Naive thymus-derived CD4-positive, alpha-beta T cell (primary cell): ENCODE measurements at regions not wholly inside any gene's neighbourhood (a gene's known extent, or its start where the extent isn't known, plus 50 kb on each side); places are given as distances from the start of the nearest gene placed in this dataset.

Source experiments
- ATAC-seq: fragments of 150-1000 bp; cut with Tn5 transposase; 2 replicates; pipeline ENCODE4 v1.10.0; 2021; ENCODE audit warnings: mild to moderate bottlenecking, moderate library complexity
- CTCF ChIA-PET: fragments of 350-600 bp; sonication (Branson Sonifier 250); formaldehyde crosslinking; loops from one replicate; lab custom pipeline; 2021; ENCODE audit warnings: antibody characterized with exemption; lab: Charles Lee
- POLR2A ChIA-PET: fragments of 350-600 bp; sonication (Branson Sonifier 250); formaldehyde crosslinking; loops from one replicate; lab custom pipeline; 2021; ENCODE audit warnings: antibody characterized with exemption, inconsistent platforms; lab: Charles Lee
- DNase-seq, 9 donors: peaks; one replicate each; pipeline versions ENCODE4 v3.0.0 to v3.0.0-alpha.2; 2020 to 2022; ENCODE audit warnings: mixed read lengths in 1 of 9
- H3K27ac ChIP-seq: one replicate; pipeline ENCODE4 v1.7.0; 2013; ENCODE audit warnings: mild to moderate bottlenecking, low read depth, low read length, moderate library complexity
- H3K27me3 ChIP-seq, 2 donors: one replicate each; pipeline ENCODE4 v1.7.0; 2013; ENCODE audit warnings: low read length in 2 of 2, mild to moderate bottlenecking in 2 of 2, moderate library complexity in 2 of 2; ENCODE audit not compliant: control insufficient read depth in 2 of 2, insufficient read depth in 2 of 2
- H3K36me3 ChIP-seq, 3 experiments: 1 replicate in 2 of 3; 2 replicates in 1 of 3; pipeline ENCODE4 v1.7.0; 2013; ENCODE audit warnings: low read length in 3 of 3, mild to moderate bottlenecking in 3 of 3, moderate library complexity in 1 of 3; ENCODE audit not compliant: insufficient read depth in 3 of 3, control insufficient read depth in 2 of 3
- H3K4me1 ChIP-seq, 2 donors: one replicate each; pipeline ENCODE4 v1.7.0; 2013; ENCODE audit warnings: low read length in 2 of 2, mild to moderate bottlenecking in 2 of 2, moderate library complexity in 1 of 2; ENCODE audit not compliant: control insufficient read depth in 2 of 2, insufficient read depth in 2 of 2
- H3K4me3 ChIP-seq: 2 replicates; pipeline ENCODE4 v1.7.0; 2013; ENCODE audit warnings: mild to moderate bottlenecking, low read length
- H3K9me3 ChIP-seq, 3 experiments: 1 replicate in 2 of 3; 2 replicates in 1 of 3; pipeline ENCODE4 v1.7.0; 2013; ENCODE audit warnings: low read length in 3 of 3; ENCODE audit not compliant: control insufficient read depth in 2 of 3
- H3K27ac Mint-ChIP-seq, 9 donors: one replicate each; pipeline ENCODE4 v1.8.0; 2020 to 2022; ENCODE audit warnings: mixed read lengths in 9 of 9, mild to moderate bottlenecking in 8 of 9, moderate library complexity in 5 of 9, inconsistent platforms in 2 of 9
- H3K27me3 Mint-ChIP-seq, 5 donors: one replicate each; pipeline ENCODE4 v1.8.0; 2021 to 2022; ENCODE audit warnings: mixed read lengths in 5 of 5, mild to moderate bottlenecking in 1 of 5
- H3K36me3 Mint-ChIP-seq, 5 donors: one replicate each; pipeline ENCODE4 v1.8.0; 2020 to 2022; ENCODE audit warnings: mixed read lengths in 5 of 5, mild to moderate bottlenecking in 3 of 5, inconsistent platforms in 1 of 5
- H3K4me1 Mint-ChIP-seq, 7 donors: one replicate each; pipeline ENCODE4 v1.8.0; 2020 to 2022; ENCODE audit warnings: mixed read lengths in 7 of 7, mild to moderate bottlenecking in 3 of 7, inconsistent platforms in 1 of 7
- H3K4me3 Mint-ChIP-seq, 10 donors: one replicate each; pipeline ENCODE4 v1.8.0; 2020 to 2022; ENCODE audit warnings: mild to moderate bottlenecking in 10 of 10, mixed read lengths in 10 of 10, moderate library complexity in 6 of 10, inconsistent platforms in 2 of 10
- H3K9me3 Mint-ChIP-seq, 11 donors: one replicate each; pipeline ENCODE4 v1.8.0; 2020 to 2022; ENCODE audit warnings: mixed read lengths in 11 of 11, mild to moderate bottlenecking in 4 of 11, inconsistent platforms in 1 of 11, moderate library complexity in 1 of 11
- intact Hi-C, 2 donors: fragments of 100-400 bp; cut with micrococcal nuclease; formaldehyde crosslinking; loops; one replicate each; pipeline ENCODE4 v1.15.1; 2023

- ATAC-seq: no peak
- no peak for DNase-seq
- no peak overlapping the region for H3K4me3 ChIP-seq
- H3K27me3 Mint-ChIP-seq: peaks cover 0 to 36% (median 15%) of the 10 kb centered on the region in 5 donors
- H3K4me3 Mint-ChIP-seq: no peak overlapping the region
- no peaks in the 10 kb centered on the region for H3K4me1 Mint-ChIP-seq
- H3K9me3 ChIP-seq: no peaks in the 10 kb centered on the region
- H3K27ac ChIP-seq: no peak overlapping the region
- H3K36me3 Mint-ChIP-seq: no peaks in the 10 kb centered on the region
- no peaks in the 10 kb centered on the region for H3K4me1 ChIP-seq
- POLR2A ChIA-PET: no interaction called here
- no peak overlapping the region for H3K27ac Mint-ChIP-seq
- no peaks in the 10 kb centered on the region for H3K36me3 ChIP-seq
- peaks cover 0 to 15% (median 0%) of the 10 kb centered on the region in 11 donors for H3K9me3 Mint-ChIP-seq
- CTCF ChIA-PET: no interaction called here
- H3K27me3 ChIP-seq: no peaks in the 10 kb centered on the region
- intact Hi-C loops: no loop called here
Observed at GRCh38 chr22:26097840-26098239, 71.4 kb upstream of the SEZ6L start.

- H3K36me3 ChIP-seq: no peaks in the 10 kb centered on the region
- no peaks in the 10 kb centered on the region for H3K4me1 ChIP-seq
- peaks cover 0 to 22% (median 16%) of the 10 kb centered on the region in 5 donors for H3K27me3 Mint-ChIP-seq
- no peak overlapping the region for H3K4me3 Mint-ChIP-seq
- intact Hi-C loops: no loop called here
- H3K9me3 Mint-ChIP-seq: peaks cover 0 to 2% (median 0%) of the 10 kb centered on the region in 11 donors
- H3K4me3 ChIP-seq: no peak overlapping the region
- ChIA-PET POLR2A (no interaction called here), CTCF (no interaction called here)
- DNase-seq (no peak), ATAC-seq (no peak)
- peaks cover 0 to 3% (median 0%) of the 10 kb centered on the region in 7 donors for H3K4me1 Mint-ChIP-seq
- H3K27ac ChIP-seq: no peak overlapping the region
- no peaks in the 10 kb centered on the region for H3K27me3 ChIP-seq
- H3K27ac Mint-ChIP-seq: peak overlapping the region in 1 of 9 donors; percentile 3
- no peaks in the 10 kb centered on the region for H3K9me3 ChIP-seq
- no peaks in the 10 kb centered on the region for H3K36me3 Mint-ChIP-seq
Observed at GRCh38 chr22:26103023-26103422, 66.2 kb upstream of the SEZ6L start.

GRCh38 chr22:26106412-26106811 lies 62.9 kb upstream of the SEZ6L start:
- intact Hi-C loops: no loop called here
- Histone ChIP-seq H3K9me3 (no peaks in the 10 kb centered on the region), H3K27ac (no peak overlapping the region), H3K27me3 (no peaks in the 10 kb centered on the region), H3K36me3 (no peaks in the 10 kb centered on the region), H3K4me3 (no peak overlapping the region), H3K4me1 (no peaks in the 10 kb centered on the region)
- Mint-ChIP-seq H3K4me1 (peaks cover 0 to 3% (median 0%) of the 10 kb centered on the region in 7 donors), H3K4me3 (no peak overlapping the region), H3K9me3 (peaks cover 0 to 12% (median 2%) of the 10 kb centered on the region in 11 donors), H3K27ac (no peak overlapping the region), H3K27me3 (peaks cover 6 to 25% (median 23%) of the 10 kb centered on the region in 5 donors), H3K36me3 (no peaks in the 10 kb centered on the region)
- DNase-seq: no peak
- ATAC-seq: no peak
- ChIA-PET CTCF (no interaction called here), POLR2A (no interaction called here)

- ATAC-seq (no peak), DNase-seq (no peak)
- Histone ChIP-seq H3K9me3 (no peaks in the 10 kb centered on the region), H3K4me3 (no peak overlapping the region), H3K27me3 (no peaks in the 10 kb centered on the region), H3K36me3 (no peaks in the 10 kb centered on the region), H3K4me1 (no peaks in the 10 kb centered on the region), H3K27ac (no peak overlapping the region)
- Mint-ChIP-seq H3K4me3 (no peak overlapping the region), H3K36me3 (no peaks in the 10 kb centered on the region), H3K9me3 (peaks cover 0 to 12% (median 0%) of the 10 kb centered on the region in 11 donors), H3K27me3 (peaks cover 14 to 43% (median 41%) of the 10 kb centered on the region in 5 donors), H3K27ac (no peak overlapping the region), H3K4me1 (no peaks in the 10 kb centered on the region)
- ChIA-PET POLR2A (no interaction called here), CTCF (no interaction called here)
- intact Hi-C loops: no loop called here
Observed at GRCh38 chr22:26109686-26110315, 59.5 kb upstream of the SEZ6L start.

GRCh38 chr22:26114826-26115225 lies 54.4 kb upstream of the SEZ6L start:
- H3K36me3 Mint-ChIP-seq: no peaks in the 10 kb centered on the region
- no peaks in the 10 kb centered on the region for H3K4me1 ChIP-seq
- H3K4me1 Mint-ChIP-seq: no peaks in the 10 kb centered on the region
- H3K27ac Mint-ChIP-seq: no peak overlapping the region
- H3K4me3 Mint-ChIP-seq: no peak overlapping the region
- peaks cover 0 to 12% (median 0%) of the 10 kb centered on the region in 11 donors for H3K9me3 Mint-ChIP-seq
- no peaks in the 10 kb centered on the region for H3K9me3 ChIP-seq
- ATAC-seq (no peak), DNase-seq (no peak)
- CTCF ChIA-PET: no interaction called here
- H3K4me3 ChIP-seq: no peak overlapping the region
- no peaks in the 10 kb centered on the region for H3K27me3 ChIP-seq
- POLR2A ChIA-PET: no interaction called here
- H3K27me3 Mint-ChIP-seq: peaks cover 21 to 59% (median 57%) of the 10 kb centered on the region in 5 donors
- intact Hi-C loops: no loop called here
- H3K36me3 ChIP-seq: no peaks in the 10 kb centered on the region
- no peak overlapping the region for H3K27ac ChIP-seq

- Mint-ChIP-seq H3K27ac (no peak overlapping the region), H3K9me3 (peaks cover 0 to 10% (median 0%) of the 10 kb centered on the region in 11 donors), H3K36me3 (no peaks in the 10 kb centered on the region), H3K27me3 (peaks cover 23 to 64% (median 60%) of the 10 kb centered on the region in 5 donors), H3K4me3 (no peak overlapping the region), H3K4me1 (no peaks in the 10 kb centered on the region)
- no peaks in the 10 kb centered on the region for H3K36me3 ChIP-seq
- ChIA-PET POLR2A (no interaction called here), CTCF (no interaction called here)
- DNase-seq (no peak), ATAC-seq (no peak)
- H3K27ac ChIP-seq: no peak overlapping the region
- H3K4me3 ChIP-seq: no peak overlapping the region
- H3K4me1 ChIP-seq: no peaks in the 10 kb centered on the region
- H3K27me3 ChIP-seq: no peaks in the 10 kb centered on the region
- intact Hi-C loops: no loop called here
- H3K9me3 ChIP-seq: no peaks in the 10 kb centered on the region
Observed at GRCh38 chr22:26115266-26115665, 54.0 kb upstream of the SEZ6L start.
